BJ (cell line): ENCODE measurements at regions not wholly inside any gene's neighbourhood (a gene's known extent, or its start where the extent isn't known, plus 50 kb on each side); places are given as distances from the start of the nearest gene placed in this dataset.

ENCODE experiments used
- CTCF ChIA-PET: fragments of 350-600 bp; formaldehyde crosslinking; extraction: SDS; loops from one replicate; lab custom pipeline; 2021; ENCODE audit warnings: antibody characterized with exemption, inconsistent platforms; lab: Yijun Ruan, JAX
- POLR2A ChIA-PET: fragments of 300-600 bp; sonication (Branson Sonifier 250); formaldehyde crosslinking; extraction: SDS; loops from one replicate; lab custom pipeline; 2021; ENCODE audit warnings: antibody characterized with exemption; lab: Charles Lee
- DNase-seq: peaks from one replicate; pipeline ENCODE4 v3.0.0-alpha.2; 2011; ENCODE audit warnings: low read depth
- H3K27me3 ChIP-seq: 2 replicates; pipeline ENCODE4 v1.6.0; 2011; ENCODE audit warnings: low read length; ENCODE audit not compliant: control insufficient read depth, insufficient read depth
- H3K36me3 ChIP-seq: 2 replicates; pipeline ENCODE4 v1.5.1; 2011; ENCODE audit warnings: low read length; ENCODE audit not compliant: control insufficient read depth, insufficient read depth
- H3K4me3 ChIP-seq: 2 replicates; pipeline ENCODE4 v1.5.1; 2011; ENCODE audit warnings: low read depth, mild to moderate bottlenecking, control low read depth, low read length
- CTCF ChIP-seq: IDR thresholded peaks from 2 replicates; pipeline ENCODE4 v1.5.1; 2011; ENCODE audit warnings: low read depth, mild to moderate bottlenecking, control low read depth, inconsistent platforms, low read length, moderate library complexity; ENCODE audit not compliant: insufficient read depth

GRCh38 chr6:23637296-23637695, 488.7 kb upstream of the NRSN1 start:
- TF ChIP-seq CTCF, result no peak
- DNase-seq, result no peak
- no peaks in the 10 kb centered on the region for H3K36me3 ChIP-seq
- H3K27me3 ChIP-seq, result no peaks in the 10 kb centered on the region
- POLR2A ChIA-PET, result no interaction called here
- no peak overlapping the region for H3K4me3 ChIP-seq
- CTCF ChIA-PET, result no interaction called here

GRCh38 chr6:23642849-23643248, 483.2 kb upstream of the NRSN1 start:
- no peak overlapping the region for H3K4me3 ChIP-seq
- CTCF ChIA-PET, result no interaction called here
- no peaks in the 10 kb centered on the region for H3K36me3 ChIP-seq
- no peaks in the 10 kb centered on the region for H3K27me3 ChIP-seq
- no peak for DNase-seq
- POLR2A ChIA-PET, result no interaction called here
- no peak for TF ChIP-seq CTCF

DNA sequence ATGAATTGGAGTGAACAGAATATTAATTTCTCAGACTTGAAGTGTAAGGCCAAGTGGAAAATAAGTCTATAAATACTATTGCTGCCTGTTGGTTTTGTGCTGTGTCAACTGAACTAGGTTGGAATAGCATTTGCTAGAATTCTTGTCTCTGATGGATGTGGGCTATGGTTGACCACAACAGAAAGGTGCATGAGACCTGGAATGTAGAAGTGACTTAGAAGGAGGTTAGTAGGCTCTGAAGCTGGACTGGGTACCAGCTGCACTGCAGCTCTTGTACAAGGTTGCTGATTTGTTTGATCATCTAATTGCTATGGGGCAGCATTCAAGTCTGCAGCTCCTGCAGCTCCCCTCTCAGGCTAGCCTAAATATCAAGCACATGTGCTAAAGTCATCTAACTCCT, 479.0 kb upstream of the NRSN1 start:
- CTCF ChIA-PET, result interaction anchor here (0.6 kb wide), 1 partner anchor 40 kb away, joined by 3 read pairs; no protein-coding TSS in a partner anchor
- POLR2A ChIA-PET, result no interaction called here
- DNase-seq, result no peak

DNA sequence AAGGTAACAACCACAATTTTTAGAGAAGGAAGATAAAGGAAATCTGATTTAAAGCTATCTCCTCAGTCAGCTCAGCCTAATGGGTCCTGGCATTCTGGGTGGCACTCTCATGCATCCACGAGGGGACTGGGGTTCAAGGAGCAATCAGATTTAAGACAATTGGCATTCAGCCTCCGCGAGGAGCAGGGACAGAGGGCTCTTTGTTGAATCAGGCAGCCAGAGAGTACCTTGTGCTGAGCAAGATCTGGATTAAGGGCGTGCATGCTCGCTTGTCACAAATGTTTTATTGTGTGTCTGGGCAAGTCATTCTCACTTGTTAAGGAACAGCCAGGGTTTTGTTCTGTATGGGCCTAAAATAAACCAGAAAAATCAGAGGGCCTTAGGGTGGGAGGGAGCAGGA, 475.3 kb upstream of the NRSN1 start:
- POLR2A ChIA-PET, result no interaction called here
- no peaks in the 10 kb centered on the region for H3K27me3 ChIP-seq
- H3K4me3 ChIP-seq, result no peak overlapping the region
- CTCF ChIA-PET, result no interaction called here
- no peak for TF ChIP-seq CTCF
- no peak for DNase-seq
- H3K36me3 ChIP-seq, result no peaks in the 10 kb centered on the region

More for the DNA sequence above, 479.0 kb upstream of the NRSN1 start:
- Histone ChIP-seq H3K36me3 (no peaks in the 10 kb centered on the region), H3K27me3 (no peaks in the 10 kb centered on the region), H3K4me3 (no peak overlapping the region)
- no peak for TF ChIP-seq CTCF

DNA sequence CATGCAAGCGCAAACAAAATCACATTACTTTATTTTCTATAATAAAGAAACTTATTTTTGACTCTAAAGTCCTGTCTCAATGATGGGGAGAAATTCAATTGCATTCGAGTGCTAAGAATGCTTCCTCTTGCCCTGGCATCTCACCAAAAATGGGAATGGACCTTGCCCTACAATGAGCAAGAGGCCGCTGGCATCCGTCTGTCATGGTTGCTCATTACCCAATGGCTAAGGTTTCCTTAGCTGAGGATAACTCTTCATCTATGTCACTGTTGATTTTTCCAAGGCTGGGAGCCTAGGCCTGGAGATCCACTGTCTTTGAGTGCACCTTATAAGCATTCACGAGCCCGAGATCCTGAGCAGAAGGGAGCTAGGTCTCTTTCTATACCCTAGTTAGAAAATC, 471.3 kb upstream of the NRSN1 start:
- DNase-seq, result no peak
- H3K36me3 ChIP-seq, result no peaks in the 10 kb centered on the region
- no peak for TF ChIP-seq CTCF
- ChIA-PET POLR2A (no interaction called here), CTCF (interaction anchor here (0.6 kb wide), 1 partner anchor 628 kb away, joined by 3 read pairs; no protein-coding TSS in a partner anchor)
- H3K4me3 ChIP-seq, result no peak overlapping the region
- H3K27me3 ChIP-seq, result no peaks in the 10 kb centered on the region
